ENCODE measurements at regions not wholly inside any gene's neighbourhood (a gene's known extent, or its start where the extent isn't known, plus 50 kb on each side); places are given as distances from the start of the nearest gene placed in this dataset.

DNA sequence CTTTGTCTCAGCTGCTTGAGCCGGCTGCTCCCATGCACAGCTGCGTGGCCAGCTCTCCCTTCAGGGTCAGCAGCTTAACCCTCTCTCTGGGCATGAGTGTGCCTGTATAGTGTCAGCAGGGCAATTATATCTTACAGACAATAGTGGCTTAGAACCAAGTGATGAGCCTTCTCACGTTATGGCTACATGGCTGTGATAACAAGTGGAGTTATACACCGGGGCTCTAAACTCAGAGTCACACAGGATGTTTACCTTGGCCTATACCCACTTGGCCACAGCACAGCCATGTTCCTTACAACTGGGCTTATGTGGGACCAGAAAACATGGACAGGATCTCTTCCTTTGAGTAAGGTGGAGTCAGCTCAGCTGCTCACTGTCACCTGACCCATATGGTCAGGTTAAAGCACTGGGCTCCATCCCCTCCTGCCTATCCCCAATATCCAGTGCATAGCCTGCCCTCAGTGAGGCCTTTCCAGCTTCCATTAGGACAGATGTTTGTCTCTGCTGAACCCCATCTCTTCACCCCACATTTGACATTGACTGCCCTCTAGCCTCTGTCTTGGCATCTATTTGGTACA, 294.2 kb upstream of the NCKAP5 start:
- no peak overlapping the region for H3K27ac Mint-ChIP-seq (ENCODE audit: unreplicated experiment)
- H3K4me1 Mint-ChIP-seq (ENCODE audit: unreplicated experiment), result no peaks in the 10 kb centered on the region
- no peaks in the 10 kb centered on the region for H3K36me3 Mint-ChIP-seq (ENCODE audit: unreplicated experiment)
- H3K4me3 Mint-ChIP-seq (ENCODE audit: unreplicated experiment), result no peak overlapping the region
- peak; percentile 21 for DNase-seq (ENCODE audit: extremely low spot score, unreplicated experiment)
- TF ChIP-seq, protein P1, sequence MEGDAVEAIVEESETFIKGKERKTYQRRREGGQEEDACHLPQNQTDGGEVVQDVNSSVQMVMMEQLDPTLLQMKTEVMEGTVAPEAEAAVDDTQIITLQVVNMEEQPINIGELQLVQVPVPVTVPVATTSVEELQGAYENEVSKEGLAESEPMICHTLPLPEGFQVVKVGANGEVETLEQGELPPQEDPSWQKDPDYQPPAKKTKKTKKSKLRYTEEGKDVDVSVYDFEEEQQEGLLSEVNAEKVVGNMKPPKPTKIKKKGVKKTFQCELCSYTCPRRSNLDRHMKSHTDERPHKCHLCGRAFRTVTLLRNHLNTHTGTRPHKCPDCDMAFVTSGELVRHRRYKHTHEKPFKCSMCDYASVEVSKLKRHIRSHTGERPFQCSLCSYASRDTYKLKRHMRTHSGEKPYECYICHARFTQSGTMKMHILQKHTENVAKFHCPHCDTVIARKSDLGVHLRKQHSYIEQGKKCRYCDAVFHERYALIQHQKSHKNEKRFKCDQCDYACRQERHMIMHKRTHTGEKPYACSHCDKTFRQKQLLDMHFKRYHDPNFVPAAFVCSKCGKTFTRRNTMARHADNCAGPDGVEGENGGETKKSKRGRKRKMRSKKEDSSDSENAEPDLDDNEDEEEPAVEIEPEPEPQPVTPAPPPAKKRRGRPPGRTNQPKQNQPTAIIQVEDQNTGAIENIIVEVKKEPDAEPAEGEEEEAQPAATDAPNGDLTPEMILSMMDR (IDR thresholded peaks at IDR 0.05), result no peak
- peaks cover 27% of the 10 kb centered on the region for H3K27me3 Mint-ChIP-seq (ENCODE audit: unreplicated experiment)
- no peaks in the 10 kb centered on the region for H3K9me3 Mint-ChIP-seq (ENCODE audit: unreplicated experiment)

DNA sequence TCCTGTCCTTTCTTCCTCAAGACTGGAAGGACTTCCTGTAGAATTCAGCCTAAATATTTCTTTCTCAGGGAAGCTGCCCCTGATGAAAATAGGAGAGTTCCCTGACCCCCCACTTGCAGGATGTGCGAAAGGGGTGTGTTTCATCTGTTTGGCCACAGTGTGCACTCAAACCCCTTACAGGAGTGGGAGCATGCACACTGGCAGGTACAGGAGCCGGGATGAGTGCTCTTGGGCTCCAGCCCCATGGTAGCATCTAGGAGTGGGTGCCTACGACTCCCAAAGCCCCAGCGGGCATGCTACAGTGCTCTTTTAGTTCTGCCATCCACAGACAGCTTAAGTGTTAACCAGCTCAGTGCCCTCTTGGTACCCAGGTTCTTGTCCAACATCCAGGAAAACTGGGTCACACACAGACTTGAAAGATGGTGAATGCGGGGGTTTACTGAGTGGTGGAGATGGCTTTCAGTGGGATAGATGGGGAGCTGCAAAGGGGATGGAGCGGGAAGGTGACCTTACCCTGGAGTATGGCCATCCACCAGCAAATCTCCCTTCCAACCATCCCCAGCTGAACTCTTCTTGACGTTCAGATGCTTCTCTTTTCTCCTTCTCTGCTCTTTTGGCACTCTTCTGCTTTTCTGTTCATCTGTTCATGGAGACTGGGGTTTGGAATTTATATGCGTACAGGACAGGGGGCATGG, 295.0 kb upstream of the NCKAP5 start:
- no peaks in the 10 kb centered on the region for H3K4me1 Mint-ChIP-seq (ENCODE audit: unreplicated experiment)
- no peak overlapping the region for H3K27ac Mint-ChIP-seq (ENCODE audit: unreplicated experiment)
- peaks cover 30% of the 10 kb centered on the region for H3K27me3 Mint-ChIP-seq (ENCODE audit: unreplicated experiment)
- H3K4me3 Mint-ChIP-seq (ENCODE audit: unreplicated experiment), result no peak overlapping the region
- no peaks in the 10 kb centered on the region for H3K9me3 Mint-ChIP-seq (ENCODE audit: unreplicated experiment)
- no peaks in the 10 kb centered on the region for H3K36me3 Mint-ChIP-seq (ENCODE audit: unreplicated experiment)
- peak; percentile 54 for DNase-seq (ENCODE audit: extremely low spot score, unreplicated experiment)
- TF ChIP-seq, protein P1 (IDR thresholded peaks at IDR 0.05), result no peak

DNA sequence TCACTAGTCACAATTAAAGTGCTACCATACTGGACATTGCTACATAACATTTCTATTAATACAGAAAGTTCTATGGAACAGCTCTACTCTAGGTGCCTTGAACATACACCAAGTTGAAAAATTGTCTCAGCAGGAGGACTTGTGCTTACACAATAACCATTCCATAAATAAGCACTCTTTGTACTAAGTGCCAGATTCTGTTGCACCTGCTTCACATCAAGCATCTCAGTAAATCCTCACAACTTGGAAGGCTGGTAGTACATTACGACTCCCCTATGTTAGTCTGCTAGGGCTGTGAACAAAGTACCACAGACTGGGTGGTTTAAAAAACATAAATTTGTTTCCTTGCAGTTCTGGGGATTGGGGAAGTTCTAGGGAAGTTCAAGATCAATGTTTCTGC, 296.9 kb upstream of the NCKAP5 start:
- Mint-ChIP-seq H3K9me3 (ENCODE audit: unreplicated experiment) (no peaks in the 10 kb centered on the region), H3K27me3 (ENCODE audit: unreplicated experiment) (peaks cover 26% of the 10 kb centered on the region), H3K4me3 (ENCODE audit: unreplicated experiment) (no peak overlapping the region), H3K27ac (ENCODE audit: unreplicated experiment) (no peak overlapping the region), H3K4me1 (ENCODE audit: unreplicated experiment) (no peaks in the 10 kb centered on the region), H3K36me3 (ENCODE audit: unreplicated experiment) (no peaks in the 10 kb centered on the region)
- TF ChIP-seq, protein P1 (IDR thresholded peaks at IDR 0.05), result no peak
- no peak for DNase-seq (ENCODE audit: extremely low spot score, unreplicated experiment)

DNA sequence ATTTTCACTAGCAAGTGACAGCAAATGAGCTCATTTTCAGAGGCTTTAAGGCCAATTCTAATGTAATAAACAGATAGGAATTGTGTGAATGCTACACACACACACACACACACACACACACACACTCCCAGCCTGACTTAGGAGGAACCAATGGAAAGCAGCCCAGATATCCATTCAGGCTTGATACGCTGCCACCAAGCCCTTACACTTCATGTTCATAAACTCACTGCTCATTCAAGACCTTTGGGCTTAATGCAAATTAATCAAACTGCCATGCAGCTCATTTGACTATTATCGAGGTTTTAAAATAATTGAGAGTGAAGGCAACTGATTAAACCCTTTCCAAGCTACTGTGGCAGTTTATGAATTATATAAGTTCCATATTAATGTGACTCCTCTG, 298.9 kb upstream of the NCKAP5 start:
- TF ChIP-seq, protein P1 (IDR thresholded peaks at IDR 0.05), result no peak
- no peaks in the 10 kb centered on the region for H3K4me1 Mint-ChIP-seq (ENCODE audit: unreplicated experiment)

DNA sequence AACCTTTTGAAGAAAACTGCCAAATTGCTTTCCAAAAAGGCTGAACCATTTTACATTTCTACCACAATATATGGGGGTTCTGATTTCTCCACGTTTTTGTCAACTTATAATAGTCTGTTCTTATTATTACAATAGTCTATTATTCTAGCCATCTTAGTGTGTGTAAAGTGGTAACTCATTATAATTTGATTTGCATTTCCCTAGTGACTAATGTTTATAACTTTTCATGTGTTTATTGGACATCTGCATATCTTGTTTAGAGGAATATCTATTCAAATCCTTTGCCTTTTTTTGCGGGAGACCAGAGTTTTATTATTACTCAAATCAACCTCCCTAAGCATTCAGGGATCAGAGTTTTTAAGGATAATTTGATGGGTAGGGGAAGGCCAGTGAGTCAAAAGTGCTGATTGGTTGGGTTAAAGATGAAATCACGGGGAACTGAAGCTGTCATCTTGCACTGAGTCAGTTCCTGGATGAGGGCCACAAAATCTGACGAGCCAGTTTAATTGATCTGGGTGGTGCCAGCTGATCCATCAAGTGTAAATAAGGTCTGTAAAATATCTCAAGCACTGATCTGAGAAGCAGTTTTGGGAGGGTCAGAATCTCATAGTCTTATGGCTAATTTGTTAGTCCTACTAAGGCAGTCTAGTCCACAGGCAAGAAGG, 303.4 kb upstream of the NCKAP5 start:
- Mint-ChIP-seq H3K27ac (ENCODE audit: unreplicated experiment) (no peak overlapping the region), H3K36me3 (ENCODE audit: unreplicated experiment) (no peaks in the 10 kb centered on the region), H3K27me3 (ENCODE audit: unreplicated experiment) (peaks cover 37% of the 10 kb centered on the region), H3K4me3 (ENCODE audit: unreplicated experiment) (no peak overlapping the region), H3K4me1 (ENCODE audit: unreplicated experiment) (no peaks in the 10 kb centered on the region), H3K9me3 (ENCODE audit: unreplicated experiment) (no peaks in the 10 kb centered on the region)
- DNase-seq (ENCODE audit: extremely low spot score, unreplicated experiment), result peak; percentile 13
- TF ChIP-seq, protein P1 (IDR thresholded peaks at IDR 0.05), result no peak

More for the DNA sequence above, 298.9 kb upstream of the NCKAP5 start:
- Mint-ChIP-seq H3K27ac (ENCODE audit: unreplicated experiment) (no peak overlapping the region), H3K9me3 (ENCODE audit: unreplicated experiment) (no peaks in the 10 kb centered on the region), H3K4me3 (ENCODE audit: unreplicated experiment) (no peak overlapping the region), H3K27me3 (ENCODE audit: unreplicated experiment) (peaks cover 26% of the 10 kb centered on the region), H3K36me3 (ENCODE audit: unreplicated experiment) (no peaks in the 10 kb centered on the region)
- DNase-seq (ENCODE audit: extremely low spot score, unreplicated experiment), result peak; percentile 10

All from osteocyte (in vitro differentiated cells).